Endothelial cell of umbilical vein (primary cell): ENCODE measurements at regions not wholly inside any gene's neighbourhood (a gene's known extent, or its start where the extent isn't known, plus 50 kb on each side); places are given as distances from the start of the nearest gene placed in this dataset.

Experiments
- BruUV-seq: library from RNA; stranded (reverse); fragments of 400-500 nt; replicated peaks from 2 replicates; lab custom pipeline; 2021; lab: Mats Ljungman, UMichigan
- CTCF ChIA-PET: fragments of 300-600, 350-600 bp; sonication (Branson Sonifier 250); formaldehyde crosslinking; loops from one replicate; lab custom pipeline; 2021; ENCODE audit warnings: antibody characterized with exemption, inconsistent platforms; lab: Charles Lee
- POLR2A ChIA-PET: fragments of 300-600, 350-600 bp; sonication (Branson Sonifier 250); formaldehyde crosslinking; loops from one replicate; lab custom pipeline; 2021; ENCODE audit warnings: antibody characterized with exemption, inconsistent platforms; lab: Charles Lee
- DNase-seq: peaks from one replicate; pipeline ENCODE4 v3.0.0-alpha.2; 2011; ENCODE audit warnings: low read depth, low spot score
- FAIRE-seq: peaks from 2 replicates; lab custom pipeline; 2011; peaks lifted over from hg19 to GRCh38; lab: Jason Lieb, UNC
- H2AFZ ChIP-seq: 2 replicates; pipeline ENCODE4 v1.6.0; 2012; ENCODE audit warnings: low read depth, low read length, control low read depth, inconsistent platforms
- H3K27ac ChIP-seq: 2 replicates; pipeline ENCODE4 v1.5.1; 2011; ENCODE audit warnings: low read depth, mild to moderate bottlenecking, control low read depth, low read length, moderate library complexity; ENCODE audit not compliant: insufficient read depth
- H3K27me3 ChIP-seq, 2 experiments: 2 replicates each; pipeline versions ENCODE4 v1.6.0 to v1.6.1; 2011; ENCODE audit warnings: low read length in 2 of 2, mixed read lengths in 1 of 2; ENCODE audit not compliant: control insufficient read depth in 2 of 2, insufficient read depth in 2 of 2
- H3K36me3 ChIP-seq, 2 experiments: 2 replicates in 1 of 2; 3 replicates in 1 of 2; pipeline ENCODE4 v1.5.1; 2011; ENCODE audit warnings: low read length in 2 of 2, mild to moderate bottlenecking in 1 of 2, moderate library complexity in 1 of 2; ENCODE audit not compliant: control insufficient read depth in 2 of 2, insufficient read depth in 2 of 2; ENCODE audit errors: extremely low read depth in 1 of 2
- H3K4me1 ChIP-seq: 3 replicates; pipeline ENCODE4 v1.5.1; 2011; ENCODE audit warnings: mild to moderate bottlenecking, low read length; ENCODE audit not compliant: control insufficient read depth, insufficient read depth; ENCODE audit errors: extremely low read depth
- H3K4me2 ChIP-seq: 2 replicates; pipeline ENCODE4 v1.6.1; 2011; ENCODE audit warnings: low read length, control low read depth, mixed read lengths; ENCODE audit not compliant: insufficient read depth
- H3K4me3 ChIP-seq, 3 experiments: fragments of 200-600 bp in 1 of 3; sonication (generic), shearing (Covaris generic) in 1 of 3; replicated peaks in 1 of 3; 2 replicates each; pipeline ENCODE4 v1.5.1; 2011 to 2016; ENCODE audit warnings: control low read depth in 3 of 3, low read length in 3 of 3, mild to moderate bottlenecking in 2 of 3, inconsistent platforms in 1 of 3, low read depth in 1 of 3, moderate library complexity in 1 of 3; ENCODE audit not compliant: insufficient read depth in 1 of 3
- H3K79me2 ChIP-seq: 2 replicates; pipeline ENCODE4 v1.6.0; 2012; ENCODE audit warnings: low read length, inconsistent platforms; ENCODE audit not compliant: control insufficient read depth, insufficient read depth
- H3K9ac ChIP-seq: replicated peaks from 2 replicates; pipeline ENCODE3; 2011; ENCODE audit warnings: low read length, control low read depth; ENCODE audit not compliant: insufficient read depth; ENCODE audit errors: extremely low read depth
- H3K9me1 ChIP-seq: replicated peaks from 3 replicates; pipeline ENCODE4 v1.6.0; 2011; ENCODE audit warnings: mild to moderate bottlenecking, low read length; ENCODE audit not compliant: control insufficient read depth, insufficient read depth; ENCODE audit errors: extremely low read depth
- H3K9me3 ChIP-seq: replicated peaks from 2 replicates; pipeline ENCODE4 v1.5.1; 2012; ENCODE audit warnings: low read length, inconsistent platforms; ENCODE audit not compliant: control insufficient read depth, insufficient read depth
- H4K20me1 ChIP-seq: replicated peaks from 2 replicates; pipeline ENCODE3; 2011; ENCODE audit warnings: mild to moderate bottlenecking, low read length; ENCODE audit not compliant: control insufficient read depth, insufficient read depth; ENCODE audit errors: extremely low read depth
- EZH2 ChIP-seq: IDR thresholded peaks from 2 replicates; pipeline ENCODE4 v1.6.1; 2012; ENCODE audit warnings: borderline replicate concordance, low read depth, mild to moderate bottlenecking, moderate library complexity, low read length, inconsistent platforms; ENCODE audit not compliant: severe bottlenecking
- FOS ChIP-seq: IDR thresholded peaks from 2 replicates; pipeline ENCODE4 v1.6.1; 2011; ENCODE audit warnings: mild to moderate bottlenecking, low read length, moderate library complexity, borderline replicate concordance; ENCODE audit not compliant: insufficient read depth
- GATA2 ChIP-seq: IDR thresholded peaks from 2 replicates; pipeline ENCODE4 v1.7.0; 2011; ENCODE audit warnings: low read depth, mild to moderate bottlenecking, moderate library complexity, mixed read lengths, low read length; ENCODE audit not compliant: insufficient read length, insufficient read depth
- JUN ChIP-seq: IDR thresholded peaks from 2 replicates; pipeline ENCODE4 v1.6.1; 2011; ENCODE audit warnings: borderline replicate concordance, low read depth; ENCODE audit not compliant: insufficient read length, insufficient read depth
- MYC ChIP-seq: IDR thresholded peaks from one replicate; pipeline ENCODE4 v1.6.1; 2011; ENCODE audit warnings: mild to moderate bottlenecking, low read depth, low read length
- POLR2A ChIP-seq: IDR thresholded peaks from 2 replicates; pipeline ENCODE4 v1.6.1; 2012; ENCODE audit warnings: low read depth, mild to moderate bottlenecking, control low read depth, low read length
- POLR2AphosphoS5 ChIP-seq: IDR thresholded peaks from 2 replicates; pipeline ENCODE4 v1.6.1; 2012; ENCODE audit warnings: low read depth, mild to moderate bottlenecking, control low read depth, low read length, moderate library complexity; ENCODE audit not compliant: insufficient read depth
- dilution Hi-C: fragments of 300-500 bp; cut with MboI; formaldehyde crosslinking; loops from one replicate; pipeline ENCODE4 v1.15.0; 2019; ENCODE audit warnings: low sequenced_read_pairs; ENCODE audit not compliant: extremely low pct_ligation_motif_present
- intact Hi-C: fragments of 100-400 bp; cut with micrococcal nuclease; formaldehyde crosslinking; loops from one replicate; pipeline ENCODE4 v1.10.0; 2022
- TF ChIP-seq, protein P1 (sequence below), 2 donors: IDR thresholded peaks; 1 replicate in 1 of 2; 2 replicates in 1 of 2; pipeline ENCODE4 v1.5.1; 2011; ENCODE audit warnings: low read length in 2 of 2, mild to moderate bottlenecking in 2 of 2, moderate library complexity in 2 of 2, control low read depth in 1 of 2, inconsistent platforms in 1 of 2, low read depth in 1 of 2; ENCODE audit not compliant: insufficient read depth in 1 of 2; ENCODE audit errors: extremely low read depth in 1 of 2
- TF ChIP-seq, protein P2 (sequence below): IDR thresholded peaks from 2 replicates; pipeline ENCODE4 v1.6.1; 2011; ENCODE audit not compliant: insufficient read depth, insufficient read length

DNA sequence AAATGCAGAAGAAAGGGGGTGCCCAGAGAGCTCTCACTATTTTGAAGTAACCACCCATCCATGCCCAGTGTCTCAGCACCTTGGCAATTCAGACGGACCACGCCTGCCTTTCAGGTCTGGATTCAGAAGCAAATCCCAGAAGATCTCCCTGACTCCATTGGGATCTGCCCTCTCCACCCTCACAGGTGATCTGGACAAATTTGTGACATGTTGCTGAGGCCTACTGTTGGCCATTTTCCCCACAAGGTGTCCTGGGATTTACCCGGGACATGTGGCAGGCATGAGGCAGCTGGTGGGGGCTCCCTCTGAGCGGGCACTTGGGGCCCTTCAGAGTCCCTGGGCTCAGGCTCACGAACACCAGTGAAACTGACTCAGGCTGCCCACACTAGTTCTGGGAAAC, 51.9 kb upstream of the IYD start:
- H4K20me1 ChIP-seq, result no peaks in the 10 kb centered on the region
- intact Hi-C loops (no loop called here), dilution Hi-C loops (no loop called here)
- no peaks in the 10 kb centered on the region for H3K9me1 ChIP-seq
- H3K27ac ChIP-seq, result no peak overlapping the region
- no peak overlapping the region for H3K4me2 ChIP-seq
- BruUV-seq, result no TSS peak
- ChIA-PET CTCF (interaction anchor here (1.1 kb wide), 1 partner anchor 18 kb away, joined by 3 read pairs; no protein-coding TSS in a partner anchor), POLR2A (no interaction called here)
- no peak for DNase-seq
- no peaks in the 10 kb centered on the region for H3K79me2 ChIP-seq
- H3K27me3 ChIP-seq, result peaks cover 4 to 6% of the 10 kb centered on the region in 2 experiments
- H3K36me3 ChIP-seq, result no peaks in the 10 kb centered on the region
- FAIRE-seq, result no peak
- no peak overlapping the region for H2AFZ ChIP-seq
- no peak overlapping the region for H3K9ac ChIP-seq
- H3K4me3 ChIP-seq, result no peak overlapping the region
- no peaks in the 10 kb centered on the region for H3K4me1 ChIP-seq
- TF ChIP-seq MYC (no peak), FOS (no peak), POLR2AphosphoS5 (no peak), JUN (no peak), EZH2 (no peak), GATA2 (no peak), POLR2A (no peak)
- TF ChIP-seq, protein P1, sequence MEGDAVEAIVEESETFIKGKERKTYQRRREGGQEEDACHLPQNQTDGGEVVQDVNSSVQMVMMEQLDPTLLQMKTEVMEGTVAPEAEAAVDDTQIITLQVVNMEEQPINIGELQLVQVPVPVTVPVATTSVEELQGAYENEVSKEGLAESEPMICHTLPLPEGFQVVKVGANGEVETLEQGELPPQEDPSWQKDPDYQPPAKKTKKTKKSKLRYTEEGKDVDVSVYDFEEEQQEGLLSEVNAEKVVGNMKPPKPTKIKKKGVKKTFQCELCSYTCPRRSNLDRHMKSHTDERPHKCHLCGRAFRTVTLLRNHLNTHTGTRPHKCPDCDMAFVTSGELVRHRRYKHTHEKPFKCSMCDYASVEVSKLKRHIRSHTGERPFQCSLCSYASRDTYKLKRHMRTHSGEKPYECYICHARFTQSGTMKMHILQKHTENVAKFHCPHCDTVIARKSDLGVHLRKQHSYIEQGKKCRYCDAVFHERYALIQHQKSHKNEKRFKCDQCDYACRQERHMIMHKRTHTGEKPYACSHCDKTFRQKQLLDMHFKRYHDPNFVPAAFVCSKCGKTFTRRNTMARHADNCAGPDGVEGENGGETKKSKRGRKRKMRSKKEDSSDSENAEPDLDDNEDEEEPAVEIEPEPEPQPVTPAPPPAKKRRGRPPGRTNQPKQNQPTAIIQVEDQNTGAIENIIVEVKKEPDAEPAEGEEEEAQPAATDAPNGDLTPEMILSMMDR (IDR thresholded peaks at IDR 0.05; ENCODE audit: extremely low read depth in 1 of 2, insufficient read depth in 1 of 2, low read depth in 1 of 2, low read length in 2 of 2), result no peak
- TF ChIP-seq, protein P2, sequence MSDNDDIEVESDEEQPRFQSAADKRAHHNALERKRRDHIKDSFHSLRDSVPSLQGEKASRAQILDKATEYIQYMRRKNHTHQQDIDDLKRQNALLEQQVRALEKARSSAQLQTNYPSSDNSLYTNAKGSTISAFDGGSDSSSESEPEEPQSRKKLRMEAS, result no peak
- H3K9me3 ChIP-seq, result no peaks in the 10 kb centered on the region
